ENCODE measurements at regions not wholly inside any gene's neighbourhood (a gene's known extent, or its start where the extent isn't known, plus 50 kb on each side); places are given as distances from the start of the nearest gene placed in this dataset.
"Not testable (repeated sequence)": the region's sequence is repeated elsewhere in the genome, so short reads cannot be mapped to it uniquely, and the experiment has no call there.

DNA sequence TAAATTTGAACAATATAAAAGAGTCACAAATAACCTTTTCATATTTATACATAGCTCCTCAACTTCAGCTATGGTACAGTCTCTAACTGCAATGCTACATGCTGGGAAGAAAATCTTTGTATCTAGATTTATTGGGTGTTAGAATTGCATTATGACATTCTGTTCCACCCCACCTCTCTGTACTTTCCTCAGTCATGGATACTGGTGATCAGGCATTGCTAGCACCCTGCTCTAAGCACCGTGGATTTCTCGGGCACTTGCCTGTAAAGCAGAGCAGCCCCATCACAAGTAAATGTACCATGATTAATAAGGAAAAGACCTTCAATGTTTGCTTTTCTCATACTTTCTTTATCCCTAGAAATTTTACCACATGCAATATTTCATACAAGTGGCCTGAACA lies 1028.9 kb upstream of the INTU start:
- DNase-seq (ENCODE audit: extremely low read depth, low read depth, low spot score): no peak

DNA sequence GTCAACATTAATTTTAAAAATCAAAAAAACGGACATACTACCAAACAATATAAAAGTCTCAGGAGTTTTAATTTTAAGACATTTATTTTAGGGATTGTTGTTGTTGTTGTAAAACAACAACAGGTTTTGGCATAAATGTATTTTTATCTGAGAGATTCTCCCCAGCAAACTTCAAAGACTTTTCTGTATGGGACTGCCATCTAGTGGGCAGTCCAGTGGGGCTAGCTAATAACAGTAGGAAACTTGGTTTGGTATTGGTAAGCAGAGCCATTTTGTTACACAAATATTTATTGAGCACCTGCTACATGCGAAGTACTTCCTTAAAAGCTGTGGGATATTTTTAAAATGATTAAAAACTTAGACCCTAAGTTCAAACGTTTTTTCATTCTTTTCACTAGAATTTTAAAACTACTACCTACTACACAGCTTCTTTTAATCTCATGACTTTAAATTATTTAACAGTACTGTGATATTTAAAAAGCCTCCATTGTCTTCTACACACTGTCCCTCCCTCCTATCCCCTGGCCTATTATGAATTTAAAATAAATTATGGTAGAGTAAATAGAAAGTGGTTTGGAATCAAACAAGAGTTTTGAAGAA lies 1028.4 kb upstream of the INTU start:
- DNase-seq (ENCODE audit: extremely low read depth, low read depth, low spot score): no peak

DNA sequence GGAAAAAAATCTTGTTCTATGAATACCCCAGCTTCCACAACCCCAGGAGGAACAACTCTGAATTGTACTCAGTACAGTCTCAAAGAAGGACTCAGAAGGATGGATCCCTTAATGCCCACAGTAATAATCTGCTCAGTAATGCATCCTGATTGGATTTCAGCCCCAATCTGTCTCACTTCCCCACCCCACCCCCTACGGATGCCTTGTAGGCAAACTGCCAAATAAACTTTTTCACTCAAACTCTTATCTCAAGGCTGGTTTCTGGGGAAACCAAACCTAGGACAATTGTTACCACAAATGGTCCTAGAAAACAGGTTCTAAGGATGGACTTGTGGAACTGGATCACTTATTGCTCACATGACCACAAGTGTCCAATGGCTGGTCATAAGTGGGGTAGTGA lies 1021.8 kb upstream of the INTU start:
- no peak for DNase-seq (ENCODE audit: extremely low read depth, low read depth, low spot score)

DNA sequence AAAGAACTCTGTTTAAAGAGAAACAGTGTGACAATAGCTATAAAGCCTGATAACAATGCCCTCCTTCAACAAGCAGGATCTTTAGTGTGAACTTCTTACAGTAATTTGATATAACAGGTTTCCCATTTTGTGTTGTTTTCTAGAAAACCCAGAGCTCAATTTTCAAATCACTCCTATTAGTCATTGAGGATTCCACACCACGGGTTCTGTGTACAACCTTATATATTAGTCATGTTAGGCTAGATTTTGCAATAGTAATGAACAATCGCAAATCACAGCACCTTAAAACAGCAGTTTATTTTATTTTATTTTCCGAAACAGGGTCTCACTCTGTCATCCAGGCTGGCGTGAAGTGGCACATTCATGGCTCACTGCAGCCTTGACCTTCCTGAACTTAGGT lies 1020.9 kb upstream of the INTU start:
- no peak for DNase-seq (ENCODE audit: extremely low read depth, low read depth, low spot score)

DNA sequence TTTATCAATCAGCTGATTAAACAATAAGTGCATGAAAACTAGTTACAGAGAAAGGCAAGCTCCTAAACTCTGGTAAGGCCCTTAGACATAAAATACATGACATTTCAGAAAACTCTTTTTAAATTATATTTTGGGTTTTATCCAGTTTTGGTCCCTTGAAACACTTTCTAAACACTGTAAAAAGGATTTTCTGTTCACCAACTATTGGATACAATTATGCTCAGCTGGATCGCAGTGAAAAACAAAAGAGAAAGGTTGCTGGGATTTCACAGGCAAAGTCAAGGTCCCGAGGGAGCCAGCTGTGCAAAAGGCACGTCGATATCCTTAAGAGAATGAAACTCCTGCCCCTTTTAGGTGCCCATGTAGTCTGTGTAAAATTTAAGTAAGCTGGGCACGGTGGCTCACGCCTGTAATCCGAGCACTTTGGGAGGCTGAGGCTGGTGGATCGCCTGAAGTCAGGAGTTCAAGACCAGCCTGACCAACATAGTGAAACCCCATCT lies 1018.4 kb upstream of the INTU start:
- no peak for DNase-seq (ENCODE audit: extremely low read depth, low read depth, low spot score)

DNA sequence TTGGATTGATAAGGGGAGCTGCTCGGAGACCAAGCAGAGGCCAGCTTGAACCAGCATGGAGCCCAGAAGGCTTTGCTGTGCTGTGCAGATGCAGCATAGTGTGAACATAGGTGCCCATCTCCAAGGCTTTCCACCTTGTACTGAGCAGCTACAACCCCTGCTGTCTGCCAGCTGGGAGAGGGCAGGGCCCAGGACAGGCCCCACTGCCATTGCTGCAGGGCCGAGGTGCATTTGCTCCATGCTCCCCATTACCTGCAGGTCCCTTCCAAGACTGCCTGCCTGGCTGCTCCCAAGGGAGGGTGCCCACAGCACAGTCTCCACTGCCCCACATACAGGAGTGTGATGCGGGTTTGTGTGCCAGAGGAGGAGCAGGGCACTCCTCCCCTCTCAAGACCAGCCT lies 1016.0 kb upstream of the INTU start:
- DNase-seq (ENCODE audit: extremely low read depth, low read depth, low spot score): no peak

DNA sequence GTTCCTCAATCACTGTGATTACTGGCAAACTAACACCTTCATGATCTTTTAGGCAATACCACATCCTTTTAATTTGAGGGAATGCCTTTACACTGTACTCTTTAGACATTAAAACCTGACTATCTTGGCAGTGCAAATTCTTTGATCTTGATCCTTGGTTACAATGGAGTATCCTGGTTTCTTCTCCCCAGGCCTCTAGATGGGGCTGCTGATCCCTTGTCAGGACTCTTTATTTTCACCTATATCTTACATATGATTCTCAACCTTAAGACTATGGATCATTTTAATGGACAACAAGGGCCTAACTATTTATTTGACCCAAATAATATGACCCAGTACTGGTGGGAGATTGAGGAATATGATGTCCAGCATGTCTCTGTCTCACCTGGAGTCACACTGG lies 1005.5 kb upstream of the INTU start:
- DNase-seq (ENCODE audit: extremely low read depth, low read depth, low spot score): peak; percentile 5

DNA sequence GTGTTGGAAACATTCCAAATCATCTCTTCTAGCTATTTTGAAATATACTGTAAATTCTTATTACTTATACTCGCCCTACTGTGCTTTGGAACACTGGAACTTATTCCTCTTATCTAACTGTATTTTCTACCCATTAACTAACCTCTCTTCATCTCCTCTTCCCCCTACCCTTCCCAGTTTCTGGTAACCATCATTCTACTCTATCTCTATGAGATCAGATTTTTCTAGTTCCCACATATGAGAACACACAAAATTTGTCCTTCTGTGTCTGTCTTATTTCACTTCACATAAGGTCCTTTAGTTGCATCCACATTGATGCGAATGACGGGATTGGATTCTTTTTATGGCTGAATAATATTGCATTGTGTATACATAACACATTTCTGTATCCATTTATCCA lies 1003.8 kb upstream of the INTU start:
- no peak for DNase-seq (ENCODE audit: extremely low read depth, low read depth, low spot score)

DNA sequence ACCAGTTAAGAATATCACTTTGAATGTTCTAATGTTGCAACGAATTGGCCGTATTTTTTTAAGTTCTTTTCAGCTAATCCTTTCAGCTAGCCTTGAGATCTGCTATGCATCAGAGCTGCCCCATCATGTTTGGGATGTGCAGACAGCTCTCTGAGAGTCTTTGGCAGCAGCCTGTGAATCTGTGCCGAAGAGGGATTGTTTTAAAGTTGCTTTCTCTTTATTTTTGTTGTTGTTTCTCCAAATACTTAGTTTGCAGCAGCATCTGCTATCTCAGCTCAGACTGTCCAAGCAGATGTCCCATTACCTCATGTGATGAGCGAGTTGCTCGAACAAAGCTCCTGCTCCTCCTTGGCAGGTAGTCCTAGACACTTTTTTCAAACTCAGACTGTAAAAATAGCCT lies 1002.5 kb upstream of the INTU start:
- DNase-seq (ENCODE audit: extremely low read depth, low read depth, low spot score): no peak

DNA sequence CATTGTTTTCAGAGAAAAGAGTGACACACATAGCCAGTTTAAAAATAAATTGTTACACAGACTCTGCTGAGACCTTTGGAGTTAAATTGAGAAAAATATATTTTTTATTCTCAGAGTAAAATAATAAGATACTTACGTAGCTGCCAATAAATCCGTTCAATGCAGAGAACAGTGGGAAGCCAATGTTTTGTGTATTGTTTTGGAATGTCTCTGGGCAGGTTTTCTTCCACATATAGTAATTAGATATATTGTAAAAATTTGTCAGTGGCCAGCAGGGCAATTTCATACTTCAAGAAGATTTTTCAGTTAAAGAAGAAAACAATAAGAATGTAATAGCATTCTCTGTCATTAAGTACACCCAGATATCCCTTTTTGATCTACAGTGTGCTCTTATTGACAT lies 999.5 kb upstream of the INTU start:
- DNase-seq (ENCODE audit: extremely low read depth, low read depth, low spot score): no peak

DNA sequence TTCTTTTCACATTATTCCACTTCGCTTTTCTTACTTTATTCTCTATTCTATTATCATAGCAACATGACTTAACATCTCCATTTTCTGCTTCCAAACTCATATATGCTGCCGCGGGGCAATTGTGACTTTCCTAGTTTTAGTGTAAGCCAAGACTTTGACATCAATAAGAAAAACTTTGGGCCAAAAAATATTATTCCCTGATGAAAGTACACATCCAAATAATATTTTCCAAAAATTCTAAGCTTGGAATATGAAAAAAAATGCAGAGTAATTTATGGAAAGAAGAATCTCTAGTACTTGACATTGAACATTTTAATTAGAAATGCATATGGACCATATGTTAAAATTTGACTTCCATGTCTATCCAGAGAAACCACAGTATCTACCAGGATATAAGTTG lies 995.1 kb upstream of the INTU start:
- DNase-seq (ENCODE audit: extremely low read depth, low read depth, low spot score): no peak

DNA sequence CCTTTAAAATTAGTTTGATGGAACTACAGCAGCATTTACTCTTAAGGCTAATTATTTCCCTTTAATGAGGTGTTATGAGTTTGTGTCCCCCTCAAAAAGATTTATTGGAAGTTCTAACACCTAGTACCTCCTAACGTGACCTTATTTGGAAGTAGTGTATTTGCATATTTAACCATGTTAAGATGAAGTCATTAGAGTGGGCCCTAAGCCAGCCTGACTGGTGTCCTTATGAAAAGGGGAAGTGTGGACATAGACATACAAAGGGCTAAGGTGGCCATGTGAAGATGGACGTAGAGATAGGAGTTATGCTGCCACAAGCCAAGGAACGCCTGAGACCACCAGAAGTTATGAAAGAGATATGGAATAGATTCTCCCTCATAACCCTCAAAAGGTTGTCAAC lies 985.4 kb upstream of the INTU start:
- DNase-seq (ENCODE audit: extremely low read depth, low read depth, low spot score): no peak

DNA sequence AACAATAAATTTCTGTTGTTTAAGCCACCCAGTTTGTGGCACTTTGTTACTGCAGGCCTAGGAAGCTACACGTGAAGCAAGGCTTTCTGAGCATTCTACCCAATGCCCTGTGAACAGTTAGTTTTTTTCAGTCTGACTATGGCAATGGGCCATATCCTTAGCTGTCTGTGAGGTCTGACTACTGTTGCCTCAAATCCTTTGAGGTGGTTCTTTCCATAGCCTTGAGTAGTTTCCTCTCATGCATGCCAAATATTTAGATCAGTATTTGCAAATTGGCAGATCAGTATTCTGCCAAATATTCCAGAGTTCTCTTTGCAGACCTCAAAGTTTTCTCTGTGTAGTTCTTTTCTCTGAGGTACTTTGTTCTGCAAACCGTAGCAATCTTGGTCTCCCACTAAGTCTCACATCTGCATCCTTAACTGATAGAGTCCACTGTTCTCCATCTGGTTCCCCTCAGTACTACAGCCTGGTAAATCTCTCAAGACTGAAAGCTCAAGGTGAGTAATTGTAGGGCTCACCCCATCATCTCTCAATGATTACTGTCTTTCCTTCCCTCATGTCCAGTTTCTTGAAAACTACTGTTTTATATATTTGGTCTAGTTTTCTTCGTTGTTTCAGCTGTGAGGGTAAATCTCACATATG lies 984.9 kb upstream of the INTU start:
- DNase-seq (ENCODE audit: extremely low read depth, low read depth, low spot score): no peak

DNA sequence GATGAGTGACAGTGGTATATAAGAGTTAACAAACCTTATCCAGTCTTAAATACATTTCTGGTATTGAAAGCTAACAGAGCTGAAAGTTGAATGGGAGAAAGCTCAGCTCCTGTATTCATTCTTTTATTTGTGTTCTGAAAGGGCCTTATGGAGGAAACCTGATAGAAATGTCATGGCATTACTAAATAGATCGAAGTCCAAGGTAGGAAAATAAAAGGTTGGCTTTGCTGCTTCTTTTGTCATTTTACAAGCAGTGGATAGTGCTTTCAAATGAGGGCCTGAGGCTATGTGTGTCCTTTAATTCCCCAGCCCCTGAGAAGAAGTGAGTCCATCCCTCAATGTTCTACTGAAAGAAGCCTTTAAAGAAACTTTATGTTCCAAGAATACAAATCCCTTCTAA lies 974.3 kb upstream of the INTU start:
- no peak for DNase-seq (ENCODE audit: extremely low read depth, low read depth, low spot score)

DNA sequence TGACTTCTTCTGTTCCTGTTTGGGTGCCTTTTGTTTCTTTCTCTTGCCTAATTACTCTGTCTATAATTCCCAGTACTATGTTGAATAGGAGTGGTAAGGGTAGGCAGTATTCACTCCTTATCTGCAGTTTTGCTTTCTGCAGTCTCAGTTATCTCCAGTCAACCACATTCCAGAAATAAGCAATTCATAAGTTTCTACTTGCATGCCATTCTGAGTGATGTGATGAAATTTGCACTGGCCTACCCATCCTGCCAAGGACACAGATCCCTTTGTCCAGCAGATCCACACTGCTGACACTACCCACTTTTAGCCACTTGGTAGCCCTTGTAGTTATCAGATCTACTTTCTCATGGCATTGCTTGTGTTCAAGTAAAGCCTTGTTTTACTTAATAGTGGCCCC lies 971.6 kb upstream of the INTU start:
- DNase-seq (ENCODE audit: extremely low read depth, low read depth, low spot score): no peak

DNA sequence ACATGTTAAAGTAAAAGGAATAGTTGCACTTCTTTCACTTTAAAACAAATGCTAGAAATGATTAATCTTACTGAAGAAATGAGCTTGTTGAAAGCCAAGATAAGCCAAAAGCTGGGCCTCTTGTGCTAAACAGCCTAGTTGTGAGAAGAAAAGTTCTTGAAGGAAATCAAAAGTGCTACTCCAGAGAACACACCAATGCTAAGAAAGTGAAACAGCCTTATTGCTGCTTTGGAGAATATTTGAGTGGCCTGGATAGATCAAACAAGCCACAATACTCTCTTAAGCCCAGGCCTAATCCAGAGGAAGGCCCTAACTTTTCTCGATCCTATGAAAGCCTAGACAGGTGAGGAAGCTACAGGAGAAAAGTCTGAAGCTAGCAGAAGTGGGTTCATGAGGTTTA lies 967.9 kb upstream of the INTU start:
- DNase-seq (ENCODE audit: extremely low read depth, low read depth, low spot score): no peak

DNA sequence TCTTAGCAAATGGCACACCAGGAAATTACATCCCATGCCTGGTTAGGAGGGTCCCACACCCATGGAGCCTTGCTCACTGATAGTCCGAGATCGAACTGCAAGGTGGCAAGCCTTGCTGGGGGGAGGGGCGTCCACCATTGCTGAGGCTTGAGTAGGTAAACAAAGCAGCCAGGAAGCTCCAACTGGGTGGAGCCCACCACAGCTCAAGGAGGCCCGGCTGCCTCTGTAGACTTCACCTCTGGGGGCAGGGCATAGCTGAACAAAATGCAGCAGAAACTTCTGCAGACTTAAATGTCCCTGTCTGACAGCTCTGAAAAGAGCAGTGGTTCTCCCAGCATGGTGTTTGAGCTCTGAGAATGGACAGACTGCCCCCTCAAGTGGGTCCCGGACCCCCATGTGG lies 962.7 kb upstream of the INTU start:
- not testable (repeated sequence) for DNase-seq (ENCODE audit: extremely low read depth, low read depth, low spot score)

DNA sequence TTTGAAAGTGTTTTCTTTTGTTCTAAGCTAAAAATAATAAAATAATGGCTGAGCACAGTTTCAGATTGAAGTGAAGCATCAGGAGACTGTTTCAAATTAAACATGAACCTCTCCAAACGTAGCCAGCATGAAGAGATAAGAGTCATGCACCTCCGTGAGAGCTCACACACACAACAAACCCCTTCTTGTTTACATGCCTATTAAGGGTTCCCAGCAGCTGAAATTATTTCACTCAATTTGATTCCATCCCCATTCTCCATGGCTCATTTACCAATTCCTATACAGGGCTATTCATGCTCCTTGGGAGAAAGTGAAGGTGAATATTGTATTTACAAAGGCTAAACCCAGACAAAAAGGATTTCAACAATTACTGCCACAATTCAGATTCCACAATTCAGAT lies 954.1 kb upstream of the INTU start:
- no peak for DNase-seq (ENCODE audit: extremely low read depth, low read depth, low spot score)

DNA sequence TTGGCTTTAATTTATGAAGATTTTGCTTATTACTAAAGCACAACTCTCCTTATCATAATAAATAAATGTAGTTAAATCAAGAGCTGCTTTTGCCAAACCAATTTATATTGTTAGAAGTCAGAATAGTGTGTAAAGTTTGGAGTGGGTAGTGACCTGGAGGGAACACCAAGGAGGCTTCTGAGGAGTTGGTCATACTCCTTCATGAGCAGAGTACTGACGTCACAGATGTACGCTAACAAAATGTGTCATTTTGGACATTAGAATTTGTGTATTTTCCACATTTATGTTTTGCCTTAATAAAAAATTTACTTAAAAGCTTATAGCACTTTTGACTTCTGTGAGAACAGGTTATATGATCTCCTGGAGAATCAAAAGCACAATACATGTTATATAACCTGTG lies 953.5 kb upstream of the INTU start:
- no peak for DNase-seq (ENCODE audit: extremely low read depth, low read depth, low spot score)

DNA sequence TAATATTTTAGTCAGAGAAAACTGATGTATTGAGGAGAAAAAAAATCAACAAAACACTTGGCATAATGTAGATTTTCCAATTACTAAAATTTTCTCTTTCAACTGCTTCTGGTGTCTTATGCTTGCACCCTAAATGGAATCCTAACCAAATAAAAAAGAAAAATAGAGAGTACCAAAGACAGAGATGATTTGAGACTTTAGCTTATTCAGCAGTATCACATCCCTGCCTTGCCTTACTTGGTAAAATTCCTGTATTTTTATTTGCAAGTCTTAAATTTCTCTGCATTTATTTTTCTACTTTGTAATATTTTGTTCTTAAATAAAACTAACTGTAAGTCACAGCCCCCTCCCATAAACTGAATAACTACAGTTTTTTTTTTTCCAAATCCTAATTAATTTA lies 950.5 kb upstream of the INTU start:
- DNase-seq (ENCODE audit: extremely low read depth, low read depth, low spot score): no peak

DNA sequence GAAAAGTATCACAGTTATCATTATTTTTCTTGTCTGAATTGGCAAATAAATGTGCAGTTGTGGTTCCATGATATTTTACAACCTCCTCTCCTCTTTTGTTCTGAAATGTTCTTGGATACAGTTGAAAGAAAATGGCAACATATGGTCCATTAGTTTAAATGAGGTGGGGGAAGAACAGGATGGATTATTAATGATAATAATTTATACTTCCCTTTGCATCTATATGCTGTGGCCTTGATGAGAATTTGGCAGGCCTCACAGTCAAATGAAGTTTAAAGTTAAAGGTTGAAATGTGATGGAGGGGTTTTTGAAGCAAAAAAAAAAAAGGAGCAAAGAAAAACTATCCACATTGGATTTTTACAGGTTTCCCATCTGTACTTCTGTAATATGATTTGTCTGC lies 946.3 kb upstream of the INTU start:
- DNase-seq (ENCODE audit: extremely low read depth, low read depth, low spot score): no peak

DNA sequence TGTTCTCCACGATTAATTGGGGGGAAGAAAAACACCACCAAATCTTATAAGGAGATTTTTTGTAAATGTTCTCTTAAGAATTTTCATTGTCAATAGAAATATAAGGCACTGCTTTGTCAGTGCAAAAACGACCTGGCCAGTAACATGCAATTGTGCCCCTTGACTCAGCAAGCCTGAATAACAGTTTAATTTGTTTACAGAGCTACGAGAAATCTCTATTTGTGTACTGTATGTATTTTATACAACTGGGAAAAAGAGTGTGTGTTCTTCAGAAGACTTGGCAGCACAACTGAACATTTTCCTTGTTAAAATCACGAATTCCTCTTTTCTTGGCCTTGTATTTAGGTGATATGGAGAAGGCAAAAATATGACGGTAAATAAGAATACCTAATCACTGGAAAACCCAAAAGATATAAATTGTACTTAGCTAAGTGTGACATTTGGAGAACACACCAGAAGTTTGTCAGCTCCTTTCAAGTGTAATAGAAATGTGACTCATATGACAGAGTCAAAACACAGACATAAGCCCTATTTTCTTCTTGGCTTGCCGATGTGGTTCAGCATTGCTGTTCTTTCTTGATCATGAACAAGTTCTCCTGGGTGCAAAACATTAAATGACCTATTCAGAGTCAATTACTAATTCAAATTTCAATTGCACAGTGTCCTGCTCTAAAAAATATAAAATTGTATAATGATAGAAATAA lies 945.0 kb upstream of the INTU start:
- DNase-seq (ENCODE audit: extremely low read depth, low read depth, low spot score): no peak
